ENCODE measurements at regions not wholly inside any gene's neighbourhood (a gene's known extent, or its start where the extent isn't known, plus 50 kb on each side); places are given as distances from the start of the nearest gene placed in this dataset.
"Not testable (repeated sequence)": the region's sequence is repeated elsewhere in the genome, so short reads cannot be mapped to it uniquely, and the experiment has no call there.

DNA sequence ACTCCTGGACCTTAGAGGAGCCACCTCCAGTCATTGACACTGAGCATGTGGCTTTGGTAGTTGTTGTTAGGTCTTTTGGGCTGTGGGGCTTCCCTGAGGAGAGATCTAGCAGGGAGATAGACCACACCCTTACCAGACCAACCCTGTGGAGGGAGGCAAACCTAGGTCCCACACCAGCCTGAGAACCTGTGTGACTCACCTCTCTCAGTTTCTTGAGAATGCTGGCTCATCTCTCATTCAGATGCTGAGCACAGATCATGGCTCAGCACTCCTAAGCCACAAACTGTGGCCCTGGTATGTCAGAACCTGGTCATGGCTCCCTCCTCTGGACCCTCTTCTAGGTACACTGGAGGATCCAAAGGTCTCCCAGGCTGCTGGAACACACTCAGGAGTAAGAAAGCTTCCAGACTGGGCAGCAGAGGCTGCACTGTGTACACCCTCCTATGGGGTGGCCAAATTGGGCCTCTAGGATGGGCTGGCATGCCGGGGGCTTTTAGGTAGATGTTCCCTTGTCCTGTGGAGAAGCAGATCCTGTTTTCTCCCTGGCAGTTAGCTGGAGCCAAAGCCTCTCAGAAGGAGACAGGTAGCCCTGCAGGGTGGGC is 1294.5 kb downstream of the KHDRBS2 start:
- no peaks in the 10 kb centered on the region for H3K27me3 Mint-ChIP-seq (ENCODE audit: insufficient read depth, unreplicated experiment)
- intact Hi-C loops (cut with micrococcal nuclease): no loop called here
- ChIA-PET CTCF (no interaction called here), POLR2A (no interaction called here)
- no peak overlapping the region for H3K27ac Mint-ChIP-seq (ENCODE audit: low read depth, unreplicated experiment)
- no peak for DNase-seq (ENCODE audit: unreplicated experiment)
- BruUV-seq (replicated peaks): no TSS peak
- H3K36me3 Mint-ChIP-seq (ENCODE audit: insufficient read depth, unreplicated experiment): no peaks in the 10 kb centered on the region
- TF ChIP-seq, protein P1, sequence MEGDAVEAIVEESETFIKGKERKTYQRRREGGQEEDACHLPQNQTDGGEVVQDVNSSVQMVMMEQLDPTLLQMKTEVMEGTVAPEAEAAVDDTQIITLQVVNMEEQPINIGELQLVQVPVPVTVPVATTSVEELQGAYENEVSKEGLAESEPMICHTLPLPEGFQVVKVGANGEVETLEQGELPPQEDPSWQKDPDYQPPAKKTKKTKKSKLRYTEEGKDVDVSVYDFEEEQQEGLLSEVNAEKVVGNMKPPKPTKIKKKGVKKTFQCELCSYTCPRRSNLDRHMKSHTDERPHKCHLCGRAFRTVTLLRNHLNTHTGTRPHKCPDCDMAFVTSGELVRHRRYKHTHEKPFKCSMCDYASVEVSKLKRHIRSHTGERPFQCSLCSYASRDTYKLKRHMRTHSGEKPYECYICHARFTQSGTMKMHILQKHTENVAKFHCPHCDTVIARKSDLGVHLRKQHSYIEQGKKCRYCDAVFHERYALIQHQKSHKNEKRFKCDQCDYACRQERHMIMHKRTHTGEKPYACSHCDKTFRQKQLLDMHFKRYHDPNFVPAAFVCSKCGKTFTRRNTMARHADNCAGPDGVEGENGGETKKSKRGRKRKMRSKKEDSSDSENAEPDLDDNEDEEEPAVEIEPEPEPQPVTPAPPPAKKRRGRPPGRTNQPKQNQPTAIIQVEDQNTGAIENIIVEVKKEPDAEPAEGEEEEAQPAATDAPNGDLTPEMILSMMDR (IDR thresholded peaks at IDR 0.05; ENCODE audit: unreplicated experiment): no peak
- H3K9me3 Mint-ChIP-seq (ENCODE audit: unreplicated experiment): peaks cover 11% of the 10 kb centered on the region
- H3K4me1 Mint-ChIP-seq (ENCODE audit: insufficient read depth, unreplicated experiment): no peaks in the 10 kb centered on the region
- no peak overlapping the region for H3K4me3 Mint-ChIP-seq (ENCODE audit: unreplicated experiment)

DNA sequence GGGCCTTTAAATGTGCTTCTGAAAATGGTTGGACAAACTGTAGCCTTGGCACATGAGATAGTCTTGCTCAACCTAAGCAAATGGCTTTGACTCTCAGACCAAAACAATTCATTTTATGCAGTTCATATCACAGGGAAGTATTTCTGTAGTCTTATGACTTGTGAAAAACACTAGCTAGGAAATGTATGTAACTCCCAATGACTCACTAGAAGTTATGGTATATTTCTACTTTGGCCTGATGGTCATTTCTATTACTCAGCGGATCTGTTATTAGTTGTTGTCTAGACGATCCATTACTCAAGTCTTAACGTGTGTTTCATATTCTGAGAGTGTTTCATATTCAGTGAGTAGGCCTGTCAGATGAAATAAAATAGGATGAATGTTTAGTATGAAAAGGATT is 1333.5 kb downstream of the KHDRBS2 start:
- Mint-ChIP-seq H3K36me3 (ENCODE audit: insufficient read depth, unreplicated experiment) (no peaks in the 10 kb centered on the region), H3K27ac (ENCODE audit: low read depth, unreplicated experiment) (peak overlapping the region; percentile 91), H3K9me3 (ENCODE audit: unreplicated experiment) (no peaks in the 10 kb centered on the region), H3K4me3 (ENCODE audit: unreplicated experiment) (no peak overlapping the region), H3K27me3 (ENCODE audit: insufficient read depth, unreplicated experiment) (no peaks in the 10 kb centered on the region), H3K4me1 (ENCODE audit: insufficient read depth, unreplicated experiment) (peaks cover 16% of the 10 kb centered on the region)
- intact Hi-C loops (cut with micrococcal nuclease): no loop called here
- ChIA-PET POLR2A (no interaction called here), CTCF (no interaction called here)
- TF ChIP-seq, protein P1 (IDR thresholded peaks at IDR 0.05; ENCODE audit: unreplicated experiment): no peak
- peak; percentile 46 for DNase-seq (ENCODE audit: unreplicated experiment)
- BruUV-seq (replicated peaks): no TSS peak

DNA sequence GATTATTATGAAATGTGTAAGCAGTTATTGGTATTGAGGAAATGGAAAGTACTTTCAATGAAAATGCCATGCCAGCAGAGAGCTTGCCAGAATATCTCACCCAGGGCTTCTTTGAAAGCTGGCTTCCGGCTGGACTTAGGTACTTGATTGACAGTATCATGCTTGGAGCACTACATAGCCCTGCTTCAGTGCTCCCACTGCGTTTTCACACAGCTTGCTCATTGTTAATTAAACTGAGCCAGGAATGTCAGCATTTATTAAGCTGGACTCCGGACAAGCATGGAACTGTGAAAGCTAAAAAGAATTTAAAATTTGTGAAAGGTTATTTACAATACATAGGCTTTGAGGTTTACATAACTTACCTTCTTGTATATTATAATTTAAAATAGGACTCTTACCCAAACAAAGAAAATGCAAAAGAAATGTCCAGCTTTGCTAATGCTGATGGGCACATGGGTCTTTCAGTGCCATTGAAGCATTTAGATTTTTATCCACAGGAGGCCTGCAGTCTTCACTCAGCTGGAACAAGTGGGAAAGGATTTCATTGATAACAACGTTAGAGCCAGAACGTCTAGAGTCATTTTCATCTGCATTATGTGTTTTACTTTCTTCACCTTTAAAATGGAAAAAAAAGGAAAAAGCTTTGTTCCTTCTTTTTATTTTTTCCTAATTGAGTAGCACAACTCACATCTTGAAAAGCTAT is 1335.7 kb downstream of the KHDRBS2 start:
- H3K9me3 Mint-ChIP-seq (ENCODE audit: unreplicated experiment); POLR2A ChIA-PET; DNase-seq (ENCODE audit: unreplicated experiment); H3K27me3 Mint-ChIP-seq (ENCODE audit: insufficient read depth, unreplicated experiment); H3K36me3 Mint-ChIP-seq (ENCODE audit: insufficient read depth, unreplicated experiment); CTCF ChIA-PET; H3K27ac Mint-ChIP-seq (ENCODE audit: low read depth, unreplicated experiment); H3K4me3 Mint-ChIP-seq (ENCODE audit: unreplicated experiment); BruUV-seq (replicated peaks); intact Hi-C loops (cut with micrococcal nuclease): not testable (repeated sequence)
- H3K4me1 Mint-ChIP-seq (ENCODE audit: insufficient read depth, unreplicated experiment): peaks cover 16% of the 10 kb centered on the region

DNA sequence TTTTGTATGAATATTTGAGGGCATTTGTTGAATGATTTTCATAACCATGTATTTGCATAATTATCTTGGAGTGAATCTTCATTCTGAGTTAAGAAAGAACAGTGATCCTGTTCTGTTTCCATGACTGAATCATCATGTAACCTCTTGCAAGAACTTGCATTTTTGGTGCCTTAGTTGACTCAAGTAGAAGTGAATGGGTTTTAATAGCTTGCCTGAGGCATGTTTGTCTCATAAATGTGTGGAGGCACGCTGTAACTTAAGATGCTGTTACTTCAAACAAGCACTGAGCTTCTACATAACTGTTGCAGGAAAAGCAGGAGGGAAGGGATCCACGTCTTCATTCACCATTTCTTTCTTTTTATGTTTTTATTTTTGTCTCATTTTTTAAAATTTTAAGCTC is 1338.6 kb downstream of the KHDRBS2 start:
- H3K4me3 Mint-ChIP-seq (ENCODE audit: unreplicated experiment): peak overlapping the region; percentile 77
- H3K27me3 Mint-ChIP-seq (ENCODE audit: insufficient read depth, unreplicated experiment); intact Hi-C loops (cut with micrococcal nuclease); CTCF ChIA-PET; H3K36me3 Mint-ChIP-seq (ENCODE audit: insufficient read depth, unreplicated experiment); POLR2A ChIA-PET; BruUV-seq (replicated peaks); H3K9me3 Mint-ChIP-seq (ENCODE audit: unreplicated experiment): not testable (repeated sequence)
- peak; percentile 79 for DNase-seq (ENCODE audit: unreplicated experiment)
- H3K27ac Mint-ChIP-seq (ENCODE audit: low read depth, unreplicated experiment): peak overlapping the region; percentile 92
- H3K4me1 Mint-ChIP-seq (ENCODE audit: insufficient read depth, unreplicated experiment): peaks cover 10% of the 10 kb centered on the region

DNA sequence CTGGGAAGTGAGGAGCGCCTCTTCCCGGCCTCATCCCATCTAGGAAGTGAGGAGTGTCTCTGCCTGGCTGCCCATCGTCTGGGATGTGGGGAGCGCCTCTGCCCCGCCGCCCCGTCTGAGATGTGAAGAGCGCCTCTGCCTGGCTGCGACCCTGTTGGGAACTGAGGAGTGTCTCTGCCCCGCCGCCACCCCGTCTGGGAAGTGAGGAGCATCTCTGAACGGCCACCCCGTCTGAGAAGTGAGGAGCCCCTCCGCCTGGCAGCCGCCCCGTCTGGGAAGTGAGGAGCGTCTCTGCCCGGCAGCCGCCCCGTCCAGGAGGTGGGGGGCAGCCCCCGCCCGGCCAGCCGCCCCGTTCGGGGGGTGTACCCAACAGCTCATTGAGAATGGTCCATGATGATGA is 1341.2 kb downstream of the KHDRBS2 start:
- H3K27ac Mint-ChIP-seq (ENCODE audit: low read depth, unreplicated experiment); BruUV-seq (replicated peaks); POLR2A ChIA-PET; H3K4me1 Mint-ChIP-seq (ENCODE audit: insufficient read depth, unreplicated experiment); CTCF ChIA-PET; H3K4me3 Mint-ChIP-seq (ENCODE audit: unreplicated experiment); H3K9me3 Mint-ChIP-seq (ENCODE audit: unreplicated experiment); H3K36me3 Mint-ChIP-seq (ENCODE audit: insufficient read depth, unreplicated experiment); DNase-seq (ENCODE audit: unreplicated experiment); intact Hi-C loops (cut with micrococcal nuclease); H3K27me3 Mint-ChIP-seq (ENCODE audit: insufficient read depth, unreplicated experiment): not testable (repeated sequence)

DNA sequence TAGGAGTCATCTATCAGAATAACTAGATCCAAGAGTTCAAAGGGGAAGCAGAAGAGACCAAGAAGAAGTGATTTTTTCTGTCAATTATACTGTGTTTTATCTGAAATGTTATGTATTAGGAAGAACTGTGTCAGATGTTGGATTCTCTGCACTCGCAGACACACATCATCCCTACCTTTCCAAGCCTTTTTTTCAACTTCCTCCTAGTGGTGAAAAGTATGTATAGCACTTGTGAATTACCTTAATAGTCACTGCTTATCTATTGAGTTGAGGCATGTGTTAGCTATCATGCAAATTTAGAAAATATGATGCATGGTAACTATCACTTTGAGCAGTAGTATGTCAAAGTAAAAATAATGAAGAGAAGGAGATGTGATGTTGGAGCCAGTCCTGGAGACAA is 1350.1 kb downstream of the KHDRBS2 start:
- H3K27ac Mint-ChIP-seq (ENCODE audit: low read depth, unreplicated experiment); intact Hi-C loops (cut with micrococcal nuclease): not testable (repeated sequence)

DNA sequence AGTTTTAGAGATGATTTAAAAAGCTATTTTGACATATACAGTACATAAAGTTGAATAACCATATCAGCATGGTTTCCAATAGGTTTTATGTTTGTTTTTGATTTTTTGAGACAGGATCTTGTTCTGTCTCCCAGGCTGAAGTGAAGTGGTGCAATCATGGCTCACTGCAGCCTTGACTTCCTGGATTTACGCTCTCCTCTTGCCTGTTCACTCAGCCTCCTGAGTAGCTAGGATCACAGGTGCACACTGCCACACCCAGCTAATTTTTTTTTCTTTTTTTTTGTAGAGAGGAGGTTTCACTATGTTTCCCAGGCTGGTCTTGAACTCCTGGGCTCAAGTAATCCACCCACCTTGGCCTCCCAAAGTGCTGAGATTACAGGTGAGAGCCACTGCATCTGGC is 1366.4 kb downstream of the KHDRBS2 start:
- H3K9me3 Mint-ChIP-seq (ENCODE audit: unreplicated experiment); intact Hi-C loops (cut with micrococcal nuclease): not testable (repeated sequence)

More for the DNA sequence above, 1350.1 kb downstream of the KHDRBS2 start:
- CTCF ChIA-PET: interaction anchor here (0.6 kb wide), 1 partner anchor 225 kb away, joined by 3 read pairs; no protein-coding TSS in a partner anchor
- DNase-seq (ENCODE audit: unreplicated experiment); POLR2A ChIA-PET; H3K9me3 Mint-ChIP-seq (ENCODE audit: unreplicated experiment); H3K4me3 Mint-ChIP-seq (ENCODE audit: unreplicated experiment); H3K36me3 Mint-ChIP-seq (ENCODE audit: insufficient read depth, unreplicated experiment); BruUV-seq (replicated peaks); H3K4me1 Mint-ChIP-seq (ENCODE audit: insufficient read depth, unreplicated experiment); H3K27me3 Mint-ChIP-seq (ENCODE audit: insufficient read depth, unreplicated experiment): not testable (repeated sequence)

DNA sequence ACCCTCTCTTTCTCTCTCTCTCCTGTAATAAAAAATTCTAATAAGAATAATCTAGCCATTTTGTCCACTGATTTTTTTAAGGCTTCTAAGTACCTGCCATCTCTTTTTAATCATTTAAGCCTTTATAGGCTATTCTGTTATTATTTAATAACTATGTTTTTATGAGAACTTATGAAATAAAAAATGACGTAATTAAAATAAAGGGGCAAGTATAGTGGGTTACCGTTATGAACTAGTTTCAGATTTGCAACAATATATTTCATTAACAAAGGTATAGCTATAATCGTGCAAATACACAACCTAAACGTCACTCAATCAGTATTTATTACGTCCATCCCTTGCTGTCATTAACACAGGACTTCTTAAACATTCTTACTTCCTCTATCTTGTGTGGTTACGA is 1382.2 kb downstream of the KHDRBS2 start:
- H3K36me3 Mint-ChIP-seq (ENCODE audit: insufficient read depth, unreplicated experiment); H3K4me1 Mint-ChIP-seq (ENCODE audit: insufficient read depth, unreplicated experiment); H3K4me3 Mint-ChIP-seq (ENCODE audit: unreplicated experiment); H3K27me3 Mint-ChIP-seq (ENCODE audit: insufficient read depth, unreplicated experiment); POLR2A ChIA-PET; CTCF ChIA-PET; H3K27ac Mint-ChIP-seq (ENCODE audit: low read depth, unreplicated experiment); intact Hi-C loops (cut with micrococcal nuclease); BruUV-seq (replicated peaks); H3K9me3 Mint-ChIP-seq (ENCODE audit: unreplicated experiment); DNase-seq (ENCODE audit: unreplicated experiment): not testable (repeated sequence)

More for the DNA sequence above, 1366.4 kb downstream of the KHDRBS2 start:
- H3K36me3 Mint-ChIP-seq (ENCODE audit: insufficient read depth, unreplicated experiment); H3K4me1 Mint-ChIP-seq (ENCODE audit: insufficient read depth, unreplicated experiment); H3K27me3 Mint-ChIP-seq (ENCODE audit: insufficient read depth, unreplicated experiment); H3K4me3 Mint-ChIP-seq (ENCODE audit: unreplicated experiment); H3K27ac Mint-ChIP-seq (ENCODE audit: low read depth, unreplicated experiment); CTCF ChIA-PET; BruUV-seq (replicated peaks): not testable (repeated sequence)
- DNase-seq (ENCODE audit: unreplicated experiment): peak; percentile 8
- POLR2A ChIA-PET: interaction anchor here (0.6 kb wide), 1 partner anchor 865 kb away, joined by 3 read pairs; no protein-coding TSS in a partner anchor
